ENCODE measurements at regions not wholly inside any gene's neighbourhood (a gene's known extent, or its start where the extent isn't known, plus 50 kb on each side); places are given as distances from the start of the nearest gene placed in this dataset.

DNA sequence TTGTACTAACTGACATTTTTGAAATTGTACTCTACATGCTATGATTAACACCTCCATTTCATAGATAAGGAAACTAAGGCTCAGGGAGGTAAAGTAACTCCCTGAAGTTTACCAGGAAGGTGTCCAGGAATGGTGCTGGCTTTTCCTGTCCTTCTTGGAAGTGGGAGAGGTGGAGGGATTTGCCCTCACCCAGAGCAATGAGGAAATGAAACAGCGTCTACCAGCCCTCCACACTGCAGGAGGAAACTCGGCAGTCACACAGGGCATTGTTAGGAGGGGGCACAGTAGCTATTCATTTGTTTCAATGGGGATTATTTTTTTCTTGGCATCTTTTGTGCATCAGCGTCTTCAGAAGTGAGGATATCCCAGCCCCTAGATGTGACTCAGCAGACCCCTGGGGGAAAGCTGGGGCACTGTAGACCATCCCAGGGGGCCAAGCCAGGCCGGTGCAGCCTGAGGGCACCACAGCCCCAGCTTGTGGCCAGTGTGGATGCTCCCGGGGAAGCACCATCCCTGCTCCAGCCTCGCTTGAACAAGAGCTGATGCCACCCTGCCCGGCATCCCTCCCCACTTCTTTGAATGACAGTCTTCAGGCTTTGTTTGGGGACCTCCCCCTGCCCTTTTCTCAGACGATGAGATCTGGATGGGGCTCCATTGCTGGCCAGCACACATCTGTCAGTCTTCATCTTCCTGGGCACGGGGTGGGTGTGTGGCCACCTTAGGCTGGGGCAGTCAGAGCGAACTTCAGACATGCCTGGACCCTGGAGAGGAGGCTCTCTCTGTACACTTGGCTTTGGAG lies 224.4 kb upstream of the PMEPA1 start:
- DNase-seq (no peak), ATAC-seq (no peak)
- H3K9me3 Mint-ChIP-seq, result peaks cover 0 to 11% (median 4%) of the 10 kb centered on the region in 9 donors
- peak overlapping the region in 1 of 10 donors; percentile 24 for H3K27ac Mint-ChIP-seq
- H3K4me1 Mint-ChIP-seq, result peaks cover 0 to 3% (median 0%) of the 10 kb centered on the region in 4 donors
- H3K4me3 Mint-ChIP-seq, result no peak overlapping the region
- H3K27me3 Mint-ChIP-seq, result peaks cover 10 to 31% (median 12%) of the 10 kb centered on the region in 5 donors
- POLR2A ChIA-PET, result no interaction called here
- peaks cover 0 to 4% (median 2%) of the 10 kb centered on the region in 3 donors for H3K36me3 Mint-ChIP-seq

DNA sequence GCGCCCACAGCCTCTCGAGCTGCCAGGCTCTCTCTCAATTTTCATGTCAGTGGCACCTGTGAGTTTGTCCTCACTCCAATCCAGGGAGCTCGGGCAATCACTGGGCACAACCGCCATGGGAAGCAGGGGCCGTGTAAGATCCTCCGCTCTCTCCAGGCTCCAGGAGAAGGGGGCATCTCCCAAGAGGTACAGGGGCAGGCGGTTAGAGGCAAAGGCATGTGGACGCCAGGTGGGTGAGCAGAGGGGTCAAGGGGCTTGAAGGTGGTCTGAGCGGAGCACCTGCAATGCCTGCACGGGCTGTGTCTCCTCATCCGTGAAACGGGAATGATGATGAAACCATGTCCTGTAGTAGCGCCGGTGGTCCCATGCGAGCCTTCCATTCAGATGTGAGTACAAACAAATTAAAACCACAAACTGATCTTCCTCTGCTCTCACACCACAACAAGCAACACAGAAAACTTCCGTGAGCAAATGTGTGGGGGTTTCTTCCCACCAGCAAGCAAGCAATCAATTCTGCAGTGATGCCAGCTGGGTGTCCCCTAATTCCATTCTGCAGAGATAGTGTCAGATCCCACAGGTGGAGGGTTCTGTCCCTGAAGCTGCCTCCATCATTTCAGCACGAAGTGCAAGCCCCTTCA lies 222.5 kb upstream of the PMEPA1 start:
- Mint-ChIP-seq H3K36me3 (peaks cover 0 to 8% (median 5%) of the 10 kb centered on the region in 3 donors), H3K4me3 (no peak overlapping the region), H3K4me1 (no peaks in the 10 kb centered on the region), H3K9me3 (peaks cover 0 to 18% (median 6%) of the 10 kb centered on the region in 9 donors), H3K27ac (no peak overlapping the region), H3K27me3 (peaks cover 9 to 34% (median 13%) of the 10 kb centered on the region in 5 donors)
- no peak for DNase-seq
- ATAC-seq, result no peak
- POLR2A ChIA-PET, result no interaction called here

DNA sequence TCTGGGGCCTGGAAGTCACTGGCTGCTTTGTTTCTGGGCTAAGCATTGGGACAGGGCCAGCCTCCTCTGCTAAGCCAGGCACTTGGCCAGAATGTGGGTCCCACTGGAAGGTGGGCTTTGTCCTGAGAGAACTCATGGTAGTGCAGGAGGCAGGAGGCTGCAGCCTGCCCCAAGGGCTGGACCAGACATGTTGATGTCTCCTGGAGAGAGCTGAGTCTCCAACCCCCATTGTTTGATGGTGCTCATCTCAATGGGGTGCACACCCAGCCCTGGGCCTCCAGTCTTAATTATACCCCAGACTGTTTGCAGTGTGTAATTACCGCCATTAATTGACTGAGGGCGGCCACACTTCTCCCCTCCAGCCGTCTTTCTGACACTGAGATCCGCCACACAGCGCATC lies 220.5 kb upstream of the PMEPA1 start:
- Mint-ChIP-seq H3K36me3 (peaks cover 0 to 14% (median 10%) of the 10 kb centered on the region in 3 donors), H3K4me1 (no peaks in the 10 kb centered on the region), H3K9me3 (peaks cover 11 to 38% (median 18%) of the 10 kb centered on the region in 9 donors), H3K27me3 (peaks cover 7 to 32% (median 14%) of the 10 kb centered on the region in 5 donors), H3K4me3 (no peak overlapping the region), H3K27ac (no peak overlapping the region)
- POLR2A ChIA-PET, result no interaction called here
- DNase-seq (no peak), ATAC-seq (no peak)

DNA sequence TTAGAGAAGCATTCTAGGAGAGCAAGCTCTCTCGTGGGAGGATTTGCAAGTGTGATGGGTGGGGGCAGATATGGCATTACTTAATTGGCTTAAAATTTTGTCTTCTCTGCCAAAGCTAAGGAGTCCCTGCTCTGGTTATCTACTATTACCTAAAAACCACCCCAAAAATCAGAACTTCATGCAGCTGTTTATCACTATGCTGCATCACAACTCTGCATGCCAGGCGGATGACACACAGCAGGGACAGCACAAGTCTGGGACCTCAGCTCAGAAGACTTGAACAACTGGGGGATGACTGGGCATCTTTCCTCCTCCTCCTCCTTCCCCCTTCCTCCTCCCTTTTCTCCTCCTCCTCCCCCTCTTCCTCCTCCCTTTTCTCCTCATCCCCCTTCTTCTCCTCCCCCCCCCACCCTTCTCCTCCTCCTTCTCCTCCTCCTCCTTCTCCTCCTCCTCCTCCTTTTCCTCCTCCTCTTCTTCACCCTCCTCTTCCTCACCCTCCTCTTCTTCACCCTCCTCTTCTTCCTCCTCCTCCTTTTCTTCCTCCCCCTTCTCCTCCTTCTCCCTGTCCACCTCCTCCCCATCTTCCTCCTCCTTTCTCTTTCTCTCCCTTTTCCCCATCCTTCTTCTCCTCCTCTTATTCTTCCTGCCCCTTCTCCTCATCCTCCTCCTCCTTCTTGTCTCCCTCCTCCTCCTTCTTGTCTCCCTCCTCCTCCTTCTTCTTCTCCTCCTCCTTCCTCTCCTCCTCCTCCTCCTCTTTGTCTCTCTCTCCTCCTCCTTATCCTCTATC lies 218.6 kb upstream of the PMEPA1 start:
- no peak for DNase-seq
- ATAC-seq, result no peak
- Mint-ChIP-seq H3K9me3 (peaks cover 13 to 43% (median 21%) of the 10 kb centered on the region in 9 donors), H3K27me3 (peaks cover 9 to 24% (median 14%) of the 10 kb centered on the region in 5 donors), H3K36me3 (peaks cover 0 to 16% (median 14%) of the 10 kb centered on the region in 3 donors), H3K4me1 (no peaks in the 10 kb centered on the region), H3K4me3 (no peak overlapping the region), H3K27ac (no peak overlapping the region)
- POLR2A ChIA-PET, result no interaction called here

DNA sequence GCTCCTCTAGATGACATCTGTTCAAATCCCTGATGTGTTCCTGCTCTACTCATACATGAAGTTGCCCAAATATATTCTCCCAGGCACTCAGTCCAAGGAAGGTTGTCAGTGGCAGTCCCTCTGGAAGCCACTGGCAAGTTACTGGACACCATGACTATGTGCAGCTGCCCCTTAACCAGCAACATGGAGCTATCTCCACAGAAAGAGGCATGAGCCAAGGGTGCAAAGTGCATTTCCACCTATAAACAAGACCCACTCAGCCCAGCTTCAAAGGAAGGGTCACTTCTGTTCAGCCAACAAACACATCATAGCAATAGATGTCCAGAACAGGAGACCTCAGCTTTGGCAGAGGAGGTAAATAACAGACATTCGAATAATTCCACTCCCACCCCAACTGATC lies 217.6 kb upstream of the PMEPA1 start:
- POLR2A ChIA-PET, result no interaction called here
- DNase-seq (no peak), ATAC-seq (no peak)
- no peak overlapping the region for H3K4me3 Mint-ChIP-seq
- H3K27me3 Mint-ChIP-seq, result peaks cover 9 to 24% (median 14%) of the 10 kb centered on the region in 5 donors
- H3K4me1 Mint-ChIP-seq, result no peaks in the 10 kb centered on the region
- H3K9me3 Mint-ChIP-seq, result peaks cover 13 to 43% (median 21%) of the 10 kb centered on the region in 9 donors
- H3K27ac Mint-ChIP-seq, result no peak overlapping the region
- peaks cover 0 to 16% (median 14%) of the 10 kb centered on the region in 3 donors for H3K36me3 Mint-ChIP-seq

DNA sequence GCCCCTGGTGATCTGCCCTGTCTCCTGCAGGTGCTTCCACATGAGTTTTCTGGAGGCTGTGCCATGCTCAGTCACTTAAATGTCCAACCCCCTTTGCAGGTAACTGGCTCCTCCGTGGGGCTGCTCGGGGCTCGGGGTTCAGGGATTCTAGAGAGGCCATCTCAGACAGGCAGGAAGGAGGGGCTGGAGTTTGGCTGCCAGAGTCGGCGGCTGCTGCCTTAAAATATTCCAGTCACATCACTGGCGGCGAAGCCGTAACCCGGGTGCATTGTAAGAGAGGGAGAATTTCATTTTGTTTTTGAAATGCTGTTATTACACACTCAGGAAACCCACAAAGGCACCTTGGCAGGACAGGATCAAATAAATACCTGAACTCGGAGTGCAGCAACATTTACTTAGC lies 212.9 kb upstream of the PMEPA1 start:
- Mint-ChIP-seq H3K9me3 (peaks cover 8 to 28% (median 16%) of the 10 kb centered on the region in 9 donors), H3K4me3 (no peak overlapping the region), H3K4me1 (no peaks in the 10 kb centered on the region), H3K27me3 (peaks cover 0 to 8% (median 6%) of the 10 kb centered on the region in 5 donors), H3K36me3 (peaks cover 0 to 11% (median 5%) of the 10 kb centered on the region in 3 donors), H3K27ac (no peak overlapping the region)
- POLR2A ChIA-PET, result no interaction called here
- DNase-seq, result no peak
- no peak for ATAC-seq

DNA sequence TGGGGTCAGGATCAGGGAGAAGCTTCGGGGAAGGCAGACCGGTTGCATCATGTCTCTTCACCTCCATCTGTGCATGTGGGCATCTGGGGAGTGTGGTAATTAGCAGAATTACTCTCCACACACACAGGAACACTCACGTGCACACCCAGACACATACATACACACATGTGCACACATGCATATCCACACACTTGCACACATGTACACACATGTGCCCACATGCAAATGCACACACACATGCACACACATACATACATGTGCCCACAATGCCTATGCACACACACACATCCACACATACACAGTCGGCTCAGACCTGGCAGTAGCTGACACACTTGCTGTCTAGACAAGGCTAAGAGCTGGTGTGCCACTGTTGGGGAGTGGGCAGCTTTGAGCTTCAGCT lies 212.3 kb upstream of the PMEPA1 start:
- peaks cover 8 to 23% (median 16%) of the 10 kb centered on the region in 9 donors for H3K9me3 Mint-ChIP-seq
- H3K27ac Mint-ChIP-seq, result no peak overlapping the region
- H3K36me3 Mint-ChIP-seq, result peaks cover 0 to 11% (median 5%) of the 10 kb centered on the region in 3 donors
- ATAC-seq (no peak), DNase-seq (no peak)
- peaks cover 0 to 8% (median 2%) of the 10 kb centered on the region in 5 donors for H3K27me3 Mint-ChIP-seq
- POLR2A ChIA-PET, result no interaction called here
- no peak overlapping the region for H3K4me3 Mint-ChIP-seq
- H3K4me1 Mint-ChIP-seq, result no peaks in the 10 kb centered on the region

DNA sequence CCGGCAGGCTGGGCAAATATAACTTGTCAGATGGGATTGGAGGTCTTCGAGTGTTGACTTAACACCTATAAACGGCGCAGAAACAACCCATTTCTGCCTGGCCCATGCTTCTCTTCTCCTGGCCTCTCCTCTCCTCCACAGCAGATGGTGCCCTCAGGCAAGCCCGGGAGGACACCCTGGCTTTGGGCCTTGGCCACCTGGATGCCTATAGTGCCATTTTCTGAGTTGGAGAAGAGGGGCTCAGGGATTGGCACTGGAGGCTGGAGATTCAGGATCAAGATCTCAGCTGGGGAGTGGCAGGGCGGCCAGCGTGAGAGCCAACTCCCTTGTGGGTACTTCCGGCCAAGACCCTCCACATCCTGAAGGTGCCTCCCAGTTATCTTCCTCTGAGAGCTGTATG lies 211.9 kb upstream of the PMEPA1 start:
- H3K9me3 Mint-ChIP-seq, result peaks cover 7 to 21% (median 15%) of the 10 kb centered on the region in 9 donors
- peaks cover 0 to 8% (median 2%) of the 10 kb centered on the region in 5 donors for H3K27me3 Mint-ChIP-seq
- no peak overlapping the region for H3K4me3 Mint-ChIP-seq
- POLR2A ChIA-PET, result no interaction called here
- ATAC-seq (no peak), DNase-seq (no peak)
- H3K27ac Mint-ChIP-seq, result no peak overlapping the region
- peaks cover 0 to 10% (median 5%) of the 10 kb centered on the region in 3 donors for H3K36me3 Mint-ChIP-seq
- no peaks in the 10 kb centered on the region for H3K4me1 Mint-ChIP-seq

DNA sequence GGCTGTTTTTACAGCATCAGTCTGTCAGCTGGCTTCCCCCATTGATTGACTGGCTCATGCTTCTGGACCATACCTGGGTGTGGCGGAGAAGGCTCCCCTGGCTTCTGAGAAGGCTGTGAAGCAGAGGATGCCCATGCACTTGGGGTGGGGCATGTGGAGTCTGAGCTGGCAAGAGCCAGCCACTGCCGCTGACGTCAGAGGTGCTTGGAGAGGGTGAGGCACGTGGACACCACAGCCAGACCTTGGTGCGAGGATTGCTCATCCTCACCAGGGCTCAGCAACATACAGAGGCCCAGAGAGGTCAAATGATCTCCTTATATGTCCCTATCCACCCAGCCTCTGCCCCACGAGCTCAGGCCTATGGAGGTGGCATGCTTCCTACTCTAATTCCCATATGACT lies 211.2 kb upstream of the PMEPA1 start:
- Mint-ChIP-seq H3K27ac (no peak overlapping the region), H3K27me3 (peaks cover 0 to 4% (median 2%) of the 10 kb centered on the region in 5 donors), H3K9me3 (peaks cover 2 to 14% (median 9%) of the 10 kb centered on the region in 9 donors), H3K36me3 (peaks cover 0 to 6% (median 5%) of the 10 kb centered on the region in 3 donors), H3K4me3 (no peak overlapping the region), H3K4me1 (no peaks in the 10 kb centered on the region)
- POLR2A ChIA-PET, result no interaction called here
- ATAC-seq (no peak), DNase-seq (no peak)

DNA sequence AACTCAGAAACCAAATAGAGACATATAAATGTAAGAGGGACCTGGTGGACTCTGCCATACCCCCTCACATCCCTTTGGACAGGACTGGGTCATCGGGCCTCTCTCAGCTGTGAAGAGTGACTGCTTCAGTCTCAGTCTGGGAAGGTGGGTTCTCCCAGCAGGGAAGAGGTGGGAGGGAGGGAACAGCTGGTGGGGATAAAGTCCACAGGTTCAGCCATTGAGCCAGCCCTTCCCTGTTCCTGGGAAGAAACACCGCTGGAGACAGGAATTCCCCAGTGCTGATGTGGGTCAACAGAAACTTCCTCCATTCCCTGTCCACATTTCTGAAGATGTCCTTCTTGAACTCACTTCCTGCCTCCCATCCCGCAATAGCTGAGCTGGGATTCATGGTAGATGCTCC lies 209.2 kb upstream of the PMEPA1 start:
- Mint-ChIP-seq H3K4me1 (no peaks in the 10 kb centered on the region), H3K27me3 (peaks cover 0 to 3% (median 0%) of the 10 kb centered on the region in 5 donors), H3K9me3 (no peaks in the 10 kb centered on the region), H3K36me3 (no peaks in the 10 kb centered on the region), H3K27ac (no peak overlapping the region), H3K4me3 (no peak overlapping the region)
- ATAC-seq, result no peak
- POLR2A ChIA-PET, result no interaction called here
- no peak for DNase-seq

DNA sequence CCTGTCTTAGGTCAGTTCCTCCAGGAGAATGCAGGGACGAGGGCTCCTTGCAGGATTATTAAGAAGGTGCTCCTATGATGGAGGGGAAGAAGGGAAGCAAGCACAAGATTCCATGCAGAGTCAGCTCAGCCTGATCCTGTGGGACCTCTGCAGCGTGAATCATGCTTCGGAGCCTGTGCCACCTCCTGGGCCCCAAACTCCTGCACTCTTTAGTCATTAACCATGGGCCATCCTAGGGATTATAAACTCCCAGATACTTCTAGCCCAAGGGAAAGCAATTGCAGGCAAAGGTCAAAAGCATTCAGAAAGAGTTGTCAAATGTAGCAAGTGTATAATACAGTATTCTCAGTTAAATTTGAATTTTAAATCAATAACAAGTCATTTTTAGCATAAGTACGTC lies 208.7 kb upstream of the PMEPA1 start:
- Mint-ChIP-seq H3K4me3 (no peak overlapping the region), H3K27me3 (peaks cover 0 to 3% (median 0%) of the 10 kb centered on the region in 5 donors), H3K9me3 (no peaks in the 10 kb centered on the region), H3K27ac (no peak overlapping the region), H3K4me1 (no peaks in the 10 kb centered on the region), H3K36me3 (no peaks in the 10 kb centered on the region)
- ATAC-seq (no peak), DNase-seq (no peak)
- POLR2A ChIA-PET, result no interaction called here

DNA sequence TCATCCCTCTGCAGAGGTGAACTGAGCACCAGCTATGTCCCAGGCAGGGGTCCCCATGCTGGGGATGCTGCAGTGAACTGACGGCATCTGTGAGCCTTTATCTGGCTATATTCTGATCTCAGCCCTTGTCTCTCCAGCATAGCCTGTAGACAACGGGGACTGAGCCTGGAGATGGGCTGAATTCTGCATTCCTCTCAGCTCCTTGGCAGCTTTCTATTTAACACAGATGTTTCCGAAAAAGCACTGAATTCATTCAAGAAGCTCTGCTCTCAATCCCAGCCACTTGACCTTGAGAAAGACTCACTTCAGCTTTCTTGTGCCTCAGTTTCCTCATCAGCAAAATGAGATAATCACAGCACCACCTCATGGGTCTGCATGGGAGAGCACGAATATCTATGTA lies 204.4 kb upstream of the PMEPA1 start:
- Mint-ChIP-seq H3K4me1 (no peaks in the 10 kb centered on the region), H3K27me3 (peaks cover 0 to 21% (median 19%) of the 10 kb centered on the region in 5 donors), H3K36me3 (no peaks in the 10 kb centered on the region), H3K27ac (no peak overlapping the region), H3K4me3 (no peak overlapping the region), H3K9me3 (no peaks in the 10 kb centered on the region)
- ATAC-seq, result no peak
- POLR2A ChIA-PET, result interaction anchor here (0.6 kb wide), 1 partner anchor 476 kb away, joined by 3 read pairs; no protein-coding TSS in a partner anchor
- DNase-seq, result no peak
